ENCODE measurements at regions not wholly inside any gene's neighbourhood (a gene's known extent, or its start where the extent isn't known, plus 50 kb on each side); places are given as distances from the start of the nearest gene placed in this dataset.

GRCh38 chr10:33880291-33880690, 545.8 kb upstream of the NRP1 start:
- TF ChIP-seq POLR2A (IDR thresholded peaks at IDR 0.05) (no peak), CTCF (IDR thresholded peaks at IDR 0.05) (no peak)
